ENCODE measurements at regions not wholly inside any gene's neighbourhood (a gene's known extent, or its start where the extent isn't known, plus 50 kb on each side); places are given as distances from the start of the nearest gene placed in this dataset.
A peak's percentile ranks its signal among the peaks of the same experiment; 100 is the strongest.
"Not testable (repeated sequence)": the region's sequence is repeated elsewhere in the genome, so short reads cannot be mapped to it uniquely, and the experiment has no call there.

- TF ChIP-seq CTCF (IDR thresholded peaks at IDR 0.05) (no peak), POLR2A (IDR thresholded peaks at IDR 0.05) (no peak)
Measured at GRCh38 chr1:187943606-187944403, 1115.1 kb downstream of the PLA2G4A start.

GRCh38 chr1:187946661-187947060 lies 1117.9 kb downstream of the PLA2G4A start:
- ATAC-seq; H3K36me3 ChIP-seq; intact Hi-C loops (cut with DNase I); DNase-seq; H3K27me3 ChIP-seq; H3K4me3 ChIP-seq; H3K9me3 ChIP-seq; H3K27ac ChIP-seq: not testable (repeated sequence)
- peaks cover 0 to 12% (median 6%) of the 10 kb centered on the region in 4 donors for H3K4me1 ChIP-seq
- 85% methylated on average over 3 of the region's 3 CpGs for WGBS (ENCODE audit: insufficient coverage, low coverage, low lambda C conversion rate, missing lambda C conversion rate)

More at GRCh38 chr1:187943606-187944403, 1115.1 kb downstream of the PLA2G4A start:
- H3K4me1 ChIP-seq = peaks cover 0 to 12% (median 6%) of the 10 kb centered on the region in 4 donors
- DNase-seq (no peak), ATAC-seq (peak in 3 of 4 donors; percentile 39 to 76 (median 50))
- intact Hi-C loops (cut with DNase I) = no loop called here
- H3K4me3 ChIP-seq = no peak overlapping the region
- H3K27ac ChIP-seq = no peak overlapping the region
- no peaks in the 10 kb centered on the region for H3K27me3 ChIP-seq
- H3K36me3 ChIP-seq = no peaks in the 10 kb centered on the region
- no peaks in the 10 kb centered on the region for H3K9me3 ChIP-seq
- WGBS (ENCODE audit: insufficient coverage, low coverage, low lambda C conversion rate, missing lambda C conversion rate) = 20% methylated on average over 2 of the region's 2 CpGs

DNA sequence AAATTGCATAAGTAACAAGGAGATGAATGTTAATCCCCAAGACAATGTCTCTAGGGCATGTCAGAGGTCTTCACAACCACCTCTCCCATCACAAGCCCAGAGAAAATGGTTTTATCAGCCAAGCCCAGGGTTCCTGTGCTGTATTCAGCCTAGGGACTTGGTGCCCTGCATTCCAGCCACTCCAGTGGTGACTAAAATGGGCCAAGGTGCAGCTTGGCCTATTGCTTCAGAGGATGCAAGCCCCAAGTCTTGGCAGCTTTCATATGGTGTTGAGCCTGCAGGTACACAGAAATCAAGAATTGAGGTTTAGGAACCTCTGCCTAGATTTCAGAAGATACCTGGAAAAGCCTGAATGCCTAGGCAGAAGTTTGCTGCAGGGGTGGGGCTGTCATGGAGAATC lies 1118.6 kb downstream of the PLA2G4A start:
- no peaks in the 10 kb centered on the region for H3K27me3 ChIP-seq
- ATAC-seq (peak in 2 of 4 donors; percentile 25 to 54), DNase-seq (no peak)
- intact Hi-C loops (cut with DNase I) = no loop called here
- no peak for TF ChIP-seq POLR2A (IDR thresholded peaks at IDR 0.05)
- no peak for TF ChIP-seq CTCF (IDR thresholded peaks at IDR 0.05)
- H3K36me3 ChIP-seq = no peaks in the 10 kb centered on the region
- H3K4me1 ChIP-seq = peaks cover 0 to 12% (median 6%) of the 10 kb centered on the region in 4 donors
- no peak overlapping the region for H3K4me3 ChIP-seq
- no peaks in the 10 kb centered on the region for H3K9me3 ChIP-seq
- H3K27ac ChIP-seq = no peak overlapping the region

- Histone ChIP-seq H3K4me1 (peaks cover 0 to 12% (median 6%) of the 10 kb centered on the region in 4 donors), H3K9me3 (no peaks in the 10 kb centered on the region), H3K4me3 (no peak overlapping the region), H3K27ac (peak overlapping the region in 2 of 3 donors; percentile 32 to 56), H3K27me3 (no peaks in the 10 kb centered on the region), H3K36me3 (no peaks in the 10 kb centered on the region)
- WGBS (ENCODE audit: insufficient coverage, low coverage, low lambda C conversion rate, missing lambda C conversion rate) = 25% methylated on average over 1 of the region's 1 CpG
- intact Hi-C loops (cut with DNase I) = no loop called here
- DNase-seq = no peak
- ATAC-seq = peak in 3 of 4 donors; percentile 58 to 70 (median 68)
- TF ChIP-seq CTCF (IDR thresholded peaks at IDR 0.05) = no peak
- no peak for TF ChIP-seq POLR2A (IDR thresholded peaks at IDR 0.05)
Measured at GRCh38 chr1:187948170-187948794, 1119.5 kb downstream of the PLA2G4A start.

- TF ChIP-seq POLR2A (IDR thresholded peaks at IDR 0.05) = no peak
- no peak for TF ChIP-seq CTCF (IDR thresholded peaks at IDR 0.05)
Measured at GRCh38 chr1:187949567-187949966, 1120.8 kb downstream of the PLA2G4A start.

More at GRCh38 chr1:187949567-187949966, 1120.8 kb downstream of the PLA2G4A start:
- Histone ChIP-seq H3K4me3 (no peak overlapping the region), H3K9me3 (no peaks in the 10 kb centered on the region), H3K36me3 (no peaks in the 10 kb centered on the region), H3K27ac (no peak overlapping the region), H3K27me3 (no peaks in the 10 kb centered on the region), H3K4me1 (peaks cover 0 to 12% (median 6%) of the 10 kb centered on the region in 4 donors)
- no peak for ATAC-seq
- DNase-seq = no peak
- intact Hi-C loops (cut with DNase I) = no loop called here
- WGBS (ENCODE audit: insufficient coverage, low coverage, low lambda C conversion rate, missing lambda C conversion rate) = 94% methylated on average over 1 of the region's 1 CpG

Measured in right lobe of liver (tissue), 6 donors.